ENCODE measurements at regions not wholly inside any gene's neighbourhood (a gene's known extent, or its start where the extent isn't known, plus 50 kb on each side); places are given as distances from the start of the nearest gene placed in this dataset.

DNA sequence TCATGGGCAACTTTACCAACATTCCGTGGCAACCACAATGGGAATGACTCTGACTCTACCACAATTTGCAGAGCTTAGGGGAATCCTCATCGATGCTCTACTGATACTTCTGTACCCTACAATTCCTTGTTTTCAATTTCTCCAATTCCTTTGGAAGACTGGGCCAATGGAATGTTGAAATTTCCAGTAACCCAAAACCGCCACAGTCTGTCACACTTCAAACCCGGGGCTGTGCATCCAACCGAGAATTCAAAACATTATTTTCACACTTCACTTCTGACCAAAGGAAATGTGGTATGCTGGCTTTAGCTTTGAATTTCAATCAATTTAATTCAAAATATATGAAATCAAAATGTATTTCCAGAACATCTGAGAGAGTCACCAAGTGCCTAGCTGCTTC is 951.4 kb downstream of the VRK1 start:
- no peaks in the 10 kb centered on the region for H3K27me3 ChIP-seq (ENCODE audit: control insufficient read depth in 5 of 5, insufficient read depth in 4 of 5, low read length in 5 of 5)
- H3K36me3 ChIP-seq (ENCODE audit: control insufficient read depth in 5 of 5, insufficient read depth in 5 of 5, low read length in 5 of 5): no peaks in the 10 kb centered on the region

DNA sequence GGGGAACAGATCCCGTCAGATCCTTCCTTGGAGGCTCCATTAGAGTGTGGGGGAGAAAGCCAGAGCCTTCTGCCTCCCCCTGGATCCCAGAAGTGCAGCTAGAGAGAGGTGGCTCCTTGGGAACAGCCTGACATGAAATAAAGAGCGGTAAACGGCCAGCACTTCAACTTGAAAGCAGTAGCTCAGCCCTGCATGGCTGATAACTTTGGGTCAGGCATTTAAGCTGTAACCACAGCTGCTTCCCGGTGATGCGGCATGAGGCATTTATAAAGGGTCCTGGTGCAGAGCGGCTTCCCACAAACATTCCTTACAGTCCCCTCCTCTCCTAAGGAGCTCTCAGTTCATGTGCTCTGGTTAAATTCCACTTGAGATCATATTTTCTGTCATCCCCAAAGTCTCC is 960.3 kb downstream of the VRK1 start:
- no peak overlapping the region for H3K9ac ChIP-seq (ENCODE audit: low read length in 5 of 5)
- no peaks in the 10 kb centered on the region for H3K9me3 ChIP-seq (ENCODE audit: control insufficient read depth in 5 of 5, low read length in 5 of 5)
- H3K4me1 ChIP-seq (ENCODE audit: control insufficient read depth in 5 of 5, insufficient read depth in 5 of 5, low read length in 5 of 5): no peaks in the 10 kb centered on the region

More for the DNA sequence above, 951.4 kb downstream of the VRK1 start:
- no peak overlapping the region for H3K27ac ChIP-seq (ENCODE audit: low read depth, low read length)
- no peaks in the 10 kb centered on the region for H3K4me1 ChIP-seq (ENCODE audit: control insufficient read depth in 5 of 5, insufficient read depth in 5 of 5, low read length in 5 of 5)
- H3K9ac ChIP-seq (ENCODE audit: low read length in 5 of 5): no peak overlapping the region
- H3K9me3 ChIP-seq (ENCODE audit: control insufficient read depth in 5 of 5, low read length in 5 of 5): no peaks in the 10 kb centered on the region
- no peak overlapping the region for H3K4me3 ChIP-seq (ENCODE audit: low read depth in 1 of 5, low read length in 5 of 5)

GRCh38 chr14:97760050-97760449 is 962.9 kb downstream of the VRK1 start:
- H3K4me1 ChIP-seq (ENCODE audit: control insufficient read depth in 5 of 5, insufficient read depth in 5 of 5, low read length in 5 of 5): no peaks in the 10 kb centered on the region
- peaks cover 0 to 3% (median 0%) of the 10 kb centered on the region in 5 donors for H3K27me3 ChIP-seq (ENCODE audit: control insufficient read depth in 5 of 5, insufficient read depth in 4 of 5, low read length in 5 of 5)
- no peak overlapping the region for H3K9ac ChIP-seq (ENCODE audit: low read length in 5 of 5)
- no peaks in the 10 kb centered on the region for H3K36me3 ChIP-seq (ENCODE audit: control insufficient read depth in 5 of 5, insufficient read depth in 5 of 5, low read length in 5 of 5)
- no peak overlapping the region for H3K4me3 ChIP-seq (ENCODE audit: low read depth in 1 of 5, low read length in 5 of 5)
- H3K9me3 ChIP-seq (ENCODE audit: control insufficient read depth in 5 of 5, low read length in 5 of 5): no peaks in the 10 kb centered on the region
- no peak overlapping the region for H3K27ac ChIP-seq (ENCODE audit: low read depth, low read length)

More for the DNA sequence above, 960.3 kb downstream of the VRK1 start:
- Histone ChIP-seq H3K27me3 (ENCODE audit: control insufficient read depth in 5 of 5, insufficient read depth in 4 of 5, low read length in 5 of 5) (no peaks in the 10 kb centered on the region), H3K4me3 (ENCODE audit: low read depth in 1 of 5, low read length in 5 of 5) (no peak overlapping the region), H3K27ac (ENCODE audit: low read depth, low read length) (no peak overlapping the region), H3K36me3 (ENCODE audit: control insufficient read depth in 5 of 5, insufficient read depth in 5 of 5, low read length in 5 of 5) (no peaks in the 10 kb centered on the region)

- no peak overlapping the region for H3K27ac ChIP-seq (ENCODE audit: low read depth, low read length)
- H3K36me3 ChIP-seq (ENCODE audit: control insufficient read depth in 5 of 5, insufficient read depth in 5 of 5, low read length in 5 of 5): no peaks in the 10 kb centered on the region
- no peaks in the 10 kb centered on the region for H3K9me3 ChIP-seq (ENCODE audit: control insufficient read depth in 5 of 5, low read length in 5 of 5)
- H3K4me3 ChIP-seq (ENCODE audit: low read depth in 1 of 5, low read length in 5 of 5): no peak overlapping the region
- peaks cover 0 to 3% (median 0%) of the 10 kb centered on the region in 5 donors for H3K27me3 ChIP-seq (ENCODE audit: control insufficient read depth in 5 of 5, insufficient read depth in 4 of 5, low read length in 5 of 5)
- no peaks in the 10 kb centered on the region for H3K4me1 ChIP-seq (ENCODE audit: control insufficient read depth in 5 of 5, insufficient read depth in 5 of 5, low read length in 5 of 5)
- H3K9ac ChIP-seq (ENCODE audit: low read length in 5 of 5): no peak overlapping the region
Observed at GRCh38 chr14:97762386-97762785, 965.2 kb downstream of the VRK1 start.

DNA sequence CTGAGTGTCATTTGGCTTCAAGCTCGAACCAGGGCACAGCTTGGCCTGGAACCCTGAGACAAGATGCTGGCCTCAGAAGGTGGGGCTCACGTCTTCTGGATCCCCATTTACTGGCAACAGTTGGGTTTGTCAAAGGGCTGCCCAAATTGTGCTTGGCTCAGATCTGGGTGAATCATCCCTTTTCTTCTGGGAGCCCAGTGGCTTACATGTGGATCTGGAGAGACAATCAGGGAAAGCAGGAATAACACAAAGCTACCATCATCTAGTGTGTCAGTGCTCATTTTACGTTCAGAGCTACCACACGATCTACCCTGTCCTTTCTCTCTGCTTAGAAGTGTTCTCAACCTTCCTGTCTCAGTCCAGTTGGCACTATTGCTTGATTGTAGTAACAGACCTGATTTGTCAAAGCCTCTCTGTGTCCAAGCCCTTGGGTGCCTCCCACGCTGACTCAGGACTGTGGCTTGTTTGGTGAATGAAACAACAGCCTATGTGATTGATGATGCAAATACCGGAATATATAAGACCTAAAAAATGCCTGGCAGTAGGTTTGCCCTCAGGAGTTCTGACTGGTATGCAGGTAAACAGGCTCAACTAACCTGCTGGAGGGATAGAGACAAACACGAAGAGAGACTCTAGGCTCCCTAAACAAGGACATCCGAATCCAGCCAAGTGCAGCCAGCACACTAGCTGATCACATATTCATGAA is 974.3 kb downstream of the VRK1 start:
- no peak overlapping the region for H3K4me3 ChIP-seq (ENCODE audit: low read depth in 1 of 5, low read length in 5 of 5)
- H3K9ac ChIP-seq (ENCODE audit: low read length in 5 of 5): no peak overlapping the region
- H3K27ac ChIP-seq (ENCODE audit: low read depth, low read length): no peak overlapping the region

DNA sequence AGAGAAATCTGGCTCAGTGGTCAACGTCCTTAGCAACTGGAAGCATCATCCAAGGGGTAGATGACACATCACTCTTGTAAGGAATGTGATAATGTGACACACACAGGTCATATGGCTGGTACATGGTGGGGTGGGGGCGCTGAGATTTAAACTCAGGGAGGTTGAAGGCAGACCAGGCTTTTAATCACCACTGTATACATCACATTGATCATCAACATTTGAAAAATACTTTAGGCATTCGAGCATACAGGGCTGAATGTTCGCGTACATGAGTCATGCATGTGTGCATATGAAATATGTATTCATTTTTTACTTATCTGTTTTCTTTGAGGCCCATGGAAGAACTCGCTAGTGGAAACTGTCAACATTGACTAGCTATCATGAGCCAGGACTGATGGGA is 976.4 kb downstream of the VRK1 start:
- H3K27ac ChIP-seq (ENCODE audit: low read depth, low read length): no peak overlapping the region
- H3K4me1 ChIP-seq (ENCODE audit: control insufficient read depth in 5 of 5, insufficient read depth in 5 of 5, low read length in 5 of 5): peaks cover 0 to 3% (median 0%) of the 10 kb centered on the region in 5 donors
- peaks cover 0 to 3% (median 0%) of the 10 kb centered on the region in 5 donors for H3K27me3 ChIP-seq (ENCODE audit: control insufficient read depth in 5 of 5, insufficient read depth in 4 of 5, low read length in 5 of 5)
- no peak overlapping the region for H3K4me3 ChIP-seq (ENCODE audit: low read depth in 1 of 5, low read length in 5 of 5)
- H3K9ac ChIP-seq (ENCODE audit: low read length in 5 of 5): no peak overlapping the region
- H3K9me3 ChIP-seq (ENCODE audit: control insufficient read depth in 5 of 5, low read length in 5 of 5): no peaks in the 10 kb centered on the region
- no peaks in the 10 kb centered on the region for H3K36me3 ChIP-seq (ENCODE audit: control insufficient read depth in 5 of 5, insufficient read depth in 5 of 5, low read length in 5 of 5)

More for the DNA sequence above, 974.3 kb downstream of the VRK1 start:
- Histone ChIP-seq H3K9me3 (ENCODE audit: control insufficient read depth in 5 of 5, low read length in 5 of 5) (no peaks in the 10 kb centered on the region), H3K4me1 (ENCODE audit: control insufficient read depth in 5 of 5, insufficient read depth in 5 of 5, low read length in 5 of 5) (no peaks in the 10 kb centered on the region), H3K36me3 (ENCODE audit: control insufficient read depth in 5 of 5, insufficient read depth in 5 of 5, low read length in 5 of 5) (no peaks in the 10 kb centered on the region), H3K27me3 (ENCODE audit: control insufficient read depth in 5 of 5, insufficient read depth in 4 of 5, low read length in 5 of 5) (no peaks in the 10 kb centered on the region)

- Histone ChIP-seq H3K9me3 (ENCODE audit: control insufficient read depth in 5 of 5, low read length in 5 of 5) (no peaks in the 10 kb centered on the region), H3K27ac (ENCODE audit: low read depth, low read length) (no peak overlapping the region), H3K36me3 (ENCODE audit: control insufficient read depth in 5 of 5, insufficient read depth in 5 of 5, low read length in 5 of 5) (no peaks in the 10 kb centered on the region), H3K4me1 (ENCODE audit: control insufficient read depth in 5 of 5, insufficient read depth in 5 of 5, low read length in 5 of 5) (peaks cover 0 to 3% (median 0%) of the 10 kb centered on the region in 5 donors), H3K9ac (ENCODE audit: low read length in 5 of 5) (no peak overlapping the region), H3K27me3 (ENCODE audit: control insufficient read depth in 5 of 5, insufficient read depth in 4 of 5, low read length in 5 of 5) (peaks cover 0 to 3% (median 0%) of the 10 kb centered on the region in 5 donors), H3K4me3 (ENCODE audit: low read depth in 1 of 5, low read length in 5 of 5) (no peak overlapping the region)
Observed at GRCh38 chr14:97776890-97777558, 979.8 kb downstream of the VRK1 start.

DNA sequence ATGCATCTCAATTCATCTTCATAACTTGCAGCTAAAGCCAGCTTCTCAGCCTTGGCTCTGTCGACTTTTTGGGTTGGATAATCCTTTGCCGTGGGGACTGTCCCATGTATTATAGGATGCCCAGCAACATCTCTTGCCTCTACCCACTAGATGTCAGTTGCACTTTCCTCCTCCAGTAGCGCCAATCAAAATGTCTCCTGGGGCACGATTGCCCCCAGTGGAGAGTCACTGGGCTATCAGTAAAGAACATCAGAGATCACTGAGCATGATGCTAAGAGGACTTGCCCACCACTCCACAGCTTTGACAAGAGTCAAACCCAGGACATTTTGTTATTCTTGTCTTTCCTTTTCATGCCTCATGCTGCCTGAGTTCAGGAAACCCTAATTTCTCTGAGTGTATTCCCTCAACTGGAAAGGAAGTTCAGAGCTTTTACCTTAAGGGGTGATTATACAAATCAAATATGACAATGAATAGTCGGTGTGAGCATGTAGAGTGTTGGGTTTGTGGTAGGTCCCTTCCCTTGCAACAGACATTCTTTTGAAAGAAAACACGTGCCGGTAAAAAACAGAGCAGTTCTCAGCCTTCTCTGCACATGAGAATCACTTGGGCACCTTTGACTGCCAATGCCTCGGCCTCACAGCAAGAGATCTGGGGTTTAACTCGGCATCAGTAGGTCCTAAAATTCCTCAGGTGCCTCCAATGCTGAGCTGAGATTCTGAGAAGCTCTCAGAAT is 980.6 kb downstream of the VRK1 start:
- H3K4me1 ChIP-seq (ENCODE audit: control insufficient read depth in 5 of 5, insufficient read depth in 5 of 5, low read length in 5 of 5): peaks cover 0 to 3% (median 0%) of the 10 kb centered on the region in 5 donors

DNA sequence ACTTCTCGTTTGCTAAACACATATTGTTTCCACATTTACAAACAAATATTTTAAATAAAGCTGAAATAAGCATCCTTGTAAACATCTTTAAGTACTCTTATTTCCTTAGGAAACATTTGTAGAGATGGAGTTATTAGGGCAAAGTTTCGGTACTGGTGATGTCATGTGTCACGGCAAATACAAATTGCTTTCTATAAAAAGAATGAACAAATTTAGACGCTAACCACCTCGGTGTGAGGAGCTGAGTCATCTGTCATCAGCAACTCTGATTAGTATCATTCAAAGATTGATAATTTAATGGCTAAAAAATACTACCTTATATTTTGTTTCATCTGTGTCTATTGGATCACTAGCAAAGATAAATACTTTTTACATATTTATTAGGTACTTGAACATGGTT is 982.0 kb downstream of the VRK1 start:
- Histone ChIP-seq H3K9me3 (ENCODE audit: control insufficient read depth in 5 of 5, low read length in 5 of 5) (no peaks in the 10 kb centered on the region), H3K27ac (ENCODE audit: low read depth, low read length) (no peak overlapping the region), H3K9ac (ENCODE audit: low read length in 5 of 5) (no peak overlapping the region), H3K4me3 (ENCODE audit: low read depth in 1 of 5, low read length in 5 of 5) (no peak overlapping the region), H3K4me1 (ENCODE audit: control insufficient read depth in 5 of 5, insufficient read depth in 5 of 5, low read length in 5 of 5) (peaks cover 0 to 3% (median 0%) of the 10 kb centered on the region in 5 donors), H3K27me3 (ENCODE audit: control insufficient read depth in 5 of 5, insufficient read depth in 4 of 5, low read length in 5 of 5) (peaks cover 0 to 3% (median 0%) of the 10 kb centered on the region in 5 donors), H3K36me3 (ENCODE audit: control insufficient read depth in 5 of 5, insufficient read depth in 5 of 5, low read length in 5 of 5) (no peaks in the 10 kb centered on the region)

More for the DNA sequence above, 980.6 kb downstream of the VRK1 start:
- Histone ChIP-seq H3K27me3 (ENCODE audit: control insufficient read depth in 5 of 5, insufficient read depth in 4 of 5, low read length in 5 of 5) (peaks cover 0 to 3% (median 0%) of the 10 kb centered on the region in 5 donors), H3K9ac (ENCODE audit: low read length in 5 of 5) (no peak overlapping the region), H3K4me3 (ENCODE audit: low read depth in 1 of 5, low read length in 5 of 5) (no peak overlapping the region), H3K36me3 (ENCODE audit: control insufficient read depth in 5 of 5, insufficient read depth in 5 of 5, low read length in 5 of 5) (no peaks in the 10 kb centered on the region), H3K9me3 (ENCODE audit: control insufficient read depth in 5 of 5, low read length in 5 of 5) (no peaks in the 10 kb centered on the region), H3K27ac (ENCODE audit: low read depth, low read length) (no peak overlapping the region)

GRCh38 chr14:97780804-97781203 is 983.6 kb downstream of the VRK1 start:
- no peak overlapping the region for H3K4me3 ChIP-seq (ENCODE audit: low read depth in 1 of 5, low read length in 5 of 5)
- H3K27ac ChIP-seq (ENCODE audit: low read depth, low read length): no peak overlapping the region
- no peaks in the 10 kb centered on the region for H3K9me3 ChIP-seq (ENCODE audit: control insufficient read depth in 5 of 5, low read length in 5 of 5)
- peaks cover 0 to 3% (median 0%) of the 10 kb centered on the region in 5 donors for H3K4me1 ChIP-seq (ENCODE audit: control insufficient read depth in 5 of 5, insufficient read depth in 5 of 5, low read length in 5 of 5)
- H3K9ac ChIP-seq (ENCODE audit: low read length in 5 of 5): no peak overlapping the region
- peaks cover 0 to 3% (median 0%) of the 10 kb centered on the region in 5 donors for H3K27me3 ChIP-seq (ENCODE audit: control insufficient read depth in 5 of 5, insufficient read depth in 4 of 5, low read length in 5 of 5)
- H3K36me3 ChIP-seq (ENCODE audit: control insufficient read depth in 5 of 5, insufficient read depth in 5 of 5, low read length in 5 of 5): no peaks in the 10 kb centered on the region

Measured in subcutaneous abdominal adipose tissue (tissue), 5 donors.